CD4-positive, alpha-beta T cell treated with Interleukin-4 for 1 hour (primary cell): ENCODE measurements at regions not wholly inside any gene's neighbourhood (a gene's known extent, or its start where the extent isn't known, plus 50 kb on each side); places are given as distances from the start of the nearest gene placed in this dataset.

ENCODE experiments used
- DNase-seq, 2 donors: peaks; one replicate each; pipeline ENCODE4 v3.0.0-alpha.2; 2020 to 2022

DNA sequence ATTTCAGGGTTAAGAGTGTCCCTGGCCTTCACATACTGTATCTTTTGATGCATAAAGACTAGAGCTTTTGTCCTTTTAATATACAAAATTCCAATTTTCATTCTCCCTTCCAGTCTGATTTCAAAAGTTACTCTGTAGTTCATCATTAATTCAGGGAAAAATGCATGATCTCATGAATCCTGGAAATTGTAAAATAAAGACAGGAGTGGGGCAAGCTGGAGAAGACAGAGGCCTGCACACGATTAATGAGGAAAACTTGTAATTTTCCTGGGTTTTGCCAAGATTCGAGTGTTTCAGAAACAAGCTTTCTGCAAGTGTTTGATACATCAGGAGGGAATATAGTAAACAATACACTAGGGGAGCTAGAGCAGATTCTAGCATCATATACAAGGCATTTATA, 947.9 kb downstream of the FAT4 start:
- no peak for DNase-seq

DNA sequence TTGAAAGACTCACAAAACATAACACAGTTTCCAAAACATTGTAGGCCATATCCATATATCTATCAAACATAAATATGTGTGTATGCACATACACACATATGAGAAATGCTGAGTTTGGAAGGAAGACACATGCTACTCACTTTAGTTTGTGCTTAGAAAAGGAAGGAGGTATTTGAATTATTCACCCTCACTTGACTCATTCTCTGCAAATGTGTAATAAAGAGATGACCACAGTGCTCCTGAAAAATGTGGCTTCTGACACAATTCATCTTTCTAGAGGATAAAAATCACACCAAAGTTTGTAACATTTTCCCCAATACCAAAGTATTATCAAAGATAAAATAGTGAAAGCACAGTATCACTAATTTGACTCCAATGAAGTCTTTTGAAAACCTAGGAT, 950.1 kb downstream of the FAT4 start:
- no peak for DNase-seq

DNA sequence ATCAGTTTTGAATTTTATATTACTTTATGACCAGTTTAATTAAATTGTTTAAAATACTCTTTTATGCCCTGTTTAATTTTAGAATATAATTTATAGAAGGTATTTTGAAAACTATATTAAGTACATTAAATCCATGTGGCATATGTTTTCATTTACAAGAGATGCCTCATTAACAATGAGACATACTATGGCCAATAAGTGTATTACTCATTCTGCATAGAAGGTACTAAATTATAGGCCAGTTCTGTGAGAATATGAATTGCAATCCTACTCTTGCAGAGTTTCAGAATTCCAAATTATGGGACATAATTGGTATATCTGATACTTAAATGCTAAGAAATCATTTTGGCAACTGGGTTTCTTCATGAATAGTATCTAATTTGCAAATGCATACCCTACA, 951.1 kb downstream of the FAT4 start:
- DNase-seq, result no peak

DNA sequence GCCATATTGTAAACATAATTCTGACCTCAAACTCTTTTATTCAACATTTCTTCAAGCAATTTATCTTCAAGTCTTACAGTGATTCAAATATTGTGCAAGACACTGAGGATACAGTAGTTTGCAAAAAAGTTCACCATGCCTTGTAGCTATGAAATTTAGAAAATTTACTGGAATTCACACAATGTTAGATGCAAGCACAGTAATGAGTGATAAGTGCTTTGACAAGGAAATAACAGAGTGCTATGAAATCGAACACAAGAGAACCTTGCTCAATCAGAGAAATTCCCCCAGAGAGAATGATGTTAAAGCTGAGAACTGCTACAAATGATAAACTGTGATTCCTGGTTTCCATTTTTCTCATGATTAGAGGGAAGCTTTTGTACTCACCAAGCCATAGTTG, 952.9 kb downstream of the FAT4 start:
- DNase-seq, result no peak

DNA sequence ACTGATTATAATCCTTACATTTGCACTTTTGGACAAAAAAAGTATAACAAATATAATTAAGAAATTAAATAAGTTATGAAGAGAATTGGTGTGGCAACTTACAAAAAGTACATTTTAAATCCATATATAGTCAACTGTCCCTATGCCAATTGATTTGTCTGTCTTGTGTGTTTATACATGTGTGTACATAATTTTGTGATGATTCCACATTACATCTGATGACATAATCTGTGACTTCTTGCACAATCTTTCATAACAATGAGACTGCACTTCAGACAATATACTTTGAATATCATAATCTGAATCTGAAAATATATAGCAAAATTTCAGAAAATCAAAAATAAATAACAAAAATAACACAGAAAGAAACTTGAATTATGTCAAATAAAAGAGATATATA, 953.4 kb downstream of the FAT4 start:
- DNase-seq, result no peak

DNA sequence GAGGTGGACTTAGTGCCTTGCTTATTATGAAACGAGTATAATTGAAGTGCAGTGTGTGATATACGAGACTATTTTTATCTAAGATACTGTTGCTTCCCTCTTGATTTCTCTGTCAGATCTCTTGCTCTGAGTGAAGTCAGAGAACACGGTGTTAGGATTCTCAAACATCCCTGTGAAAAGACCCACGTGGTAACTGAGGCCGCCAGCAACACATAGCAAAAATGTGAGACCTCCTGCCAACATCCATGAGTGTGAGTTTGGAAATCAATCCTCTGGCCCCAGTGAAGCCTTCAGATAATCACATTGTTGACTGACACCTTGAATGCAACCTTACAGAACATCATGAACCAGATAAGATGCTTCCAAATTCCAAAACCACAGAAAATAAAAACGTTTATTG, 954.4 kb downstream of the FAT4 start:
- DNase-seq, result no peak

DNA sequence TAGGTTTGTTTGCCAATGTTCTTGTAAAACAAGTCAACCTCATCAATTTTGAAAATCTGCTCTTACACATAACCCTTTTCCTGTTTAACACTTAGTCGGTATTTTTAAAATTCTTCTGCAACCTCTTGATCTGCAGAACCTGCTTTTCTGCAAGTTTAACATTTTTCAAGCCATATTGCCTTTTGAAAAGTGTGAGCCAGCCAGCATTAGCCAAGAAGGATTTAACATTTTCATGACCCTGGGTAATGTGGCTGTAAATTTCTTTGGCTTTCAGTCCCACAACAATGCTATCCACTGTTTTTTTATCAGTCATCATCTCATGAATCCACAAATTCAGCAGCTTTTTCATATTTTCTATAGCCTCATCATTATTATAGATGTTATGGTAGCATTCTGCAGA, 956.5 kb downstream of the FAT4 start:
- no peak for DNase-seq

DNA sequence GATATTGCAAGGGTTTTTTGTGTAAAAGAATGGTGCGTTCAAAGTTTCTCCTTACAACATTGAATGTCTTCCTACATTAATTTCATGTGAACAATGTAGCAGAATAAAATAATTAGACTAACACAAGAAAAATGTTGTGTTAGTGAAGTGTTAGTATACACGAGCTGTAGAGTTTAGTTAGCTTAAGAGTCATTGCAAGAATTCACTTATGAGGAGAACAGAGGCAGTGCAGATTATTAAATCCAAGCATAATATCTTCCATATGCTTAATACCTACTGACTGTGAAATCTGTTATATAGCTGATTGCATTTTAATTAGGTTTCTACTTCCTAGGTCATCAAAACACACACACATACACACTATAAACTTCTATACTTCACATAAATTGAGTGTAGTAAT, 959.0 kb downstream of the FAT4 start:
- no peak for DNase-seq

DNA sequence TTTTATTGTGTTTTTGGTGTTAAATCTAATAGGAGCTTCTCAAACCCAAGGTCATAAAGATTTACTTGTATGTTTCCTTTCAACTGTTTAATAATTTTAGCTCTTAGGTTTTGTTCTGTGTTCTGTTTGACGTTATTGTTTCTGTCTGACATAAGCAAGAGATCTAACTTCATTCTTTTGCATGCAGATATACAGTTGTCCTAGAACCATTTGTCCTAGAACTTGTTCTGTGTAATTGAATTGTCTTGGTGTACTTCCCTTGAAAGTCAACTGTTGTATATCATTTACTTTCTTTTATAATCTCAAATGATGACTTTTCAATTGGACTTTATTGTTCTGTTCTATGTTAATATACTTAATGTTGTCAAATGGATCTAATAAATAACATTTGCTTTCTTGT, 977.1 kb downstream of the FAT4 start:
- DNase-seq, result no peak

DNA sequence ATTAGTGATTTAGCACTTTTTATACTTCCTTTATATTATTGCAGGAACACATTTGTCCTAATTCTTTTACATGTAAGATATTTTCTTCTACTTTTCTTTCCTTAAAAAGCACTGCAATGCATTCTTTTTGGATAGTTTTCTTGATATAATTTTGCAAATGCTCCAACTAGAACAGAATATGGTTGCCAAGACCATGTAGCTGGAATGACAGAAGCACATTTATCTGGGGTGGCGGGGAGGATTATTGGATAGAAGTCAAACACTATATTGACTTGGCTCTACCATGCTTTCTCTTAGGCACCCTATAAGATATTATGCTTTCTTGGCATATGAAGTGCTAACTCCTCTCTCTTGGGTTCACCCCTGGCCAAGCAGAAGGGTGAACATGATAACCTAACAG, 983.5 kb downstream of the FAT4 start:
- DNase-seq, result no peak

DNA sequence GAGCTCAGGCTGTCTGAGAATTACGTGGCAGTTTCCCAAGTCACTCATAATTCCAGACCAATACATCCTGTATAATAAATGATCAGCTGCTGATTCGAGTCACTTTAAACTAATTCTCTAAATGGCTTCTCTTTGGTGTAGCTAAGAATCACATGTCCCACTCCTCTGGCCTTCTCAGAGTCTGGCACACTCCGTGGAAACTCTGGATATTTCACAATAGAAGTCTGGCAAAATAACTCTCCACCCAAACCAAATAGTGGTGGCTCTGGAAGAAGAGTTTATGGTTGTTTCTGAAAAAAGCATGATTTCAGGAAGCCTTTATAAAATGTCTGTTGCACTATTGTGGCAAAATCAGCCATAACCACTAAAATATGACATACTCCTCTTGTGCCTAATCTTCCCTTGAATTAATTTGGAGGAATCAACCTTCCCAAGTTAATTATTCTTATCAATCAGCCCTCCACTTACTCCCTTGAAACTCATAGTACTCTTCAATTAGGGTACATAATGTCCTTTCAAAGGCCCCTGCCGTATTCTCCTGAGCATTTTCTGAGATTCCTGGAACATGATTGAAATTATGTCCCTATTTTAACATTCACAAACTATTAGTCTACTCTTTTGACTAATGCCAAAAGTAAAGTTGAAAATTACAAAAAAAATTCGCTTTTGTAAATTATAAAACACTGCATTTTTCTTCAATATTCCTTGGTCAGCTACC, 991.6 kb downstream of the FAT4 start:
- DNase-seq, result no peak

DNA sequence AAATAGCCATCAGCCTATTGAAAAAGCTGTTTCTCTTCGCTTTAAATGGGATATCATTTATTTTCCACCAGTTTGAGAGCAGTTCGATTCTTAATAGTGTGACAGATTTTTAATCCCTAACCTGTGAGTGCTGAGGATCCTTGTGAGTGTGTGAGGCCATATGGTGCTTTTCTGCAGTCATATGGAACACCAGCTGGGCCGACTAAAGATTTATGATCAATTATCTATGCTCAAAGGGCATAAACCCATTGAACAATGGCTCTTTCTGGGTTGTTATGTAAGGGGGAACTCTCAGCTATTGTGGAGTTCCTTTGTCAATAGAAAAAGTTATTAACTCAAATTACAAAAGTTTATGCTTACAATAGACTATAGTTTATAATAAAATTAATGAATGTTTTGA, 1003.6 kb downstream of the FAT4 start:
- DNase-seq, result no peak

DNA sequence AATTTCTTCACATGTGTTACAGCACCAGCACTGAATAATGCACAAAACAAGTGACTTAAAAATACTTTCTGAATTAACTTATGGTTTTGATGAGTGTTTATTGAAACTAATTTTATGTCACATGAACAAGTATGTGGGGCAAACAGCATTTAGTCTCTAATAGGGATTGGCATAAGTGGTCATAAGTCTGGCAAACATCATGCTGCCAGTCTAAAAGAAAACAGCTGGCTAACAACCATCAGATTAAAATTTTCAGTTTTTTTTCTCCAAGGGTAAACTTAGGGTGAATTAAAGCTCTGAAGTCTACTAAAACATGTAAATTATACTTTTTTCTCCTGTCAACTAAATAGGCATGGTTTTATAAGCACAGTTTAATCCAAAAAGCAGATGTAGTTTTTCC, 1014.2 kb downstream of the FAT4 start:
- DNase-seq, result no peak

DNA sequence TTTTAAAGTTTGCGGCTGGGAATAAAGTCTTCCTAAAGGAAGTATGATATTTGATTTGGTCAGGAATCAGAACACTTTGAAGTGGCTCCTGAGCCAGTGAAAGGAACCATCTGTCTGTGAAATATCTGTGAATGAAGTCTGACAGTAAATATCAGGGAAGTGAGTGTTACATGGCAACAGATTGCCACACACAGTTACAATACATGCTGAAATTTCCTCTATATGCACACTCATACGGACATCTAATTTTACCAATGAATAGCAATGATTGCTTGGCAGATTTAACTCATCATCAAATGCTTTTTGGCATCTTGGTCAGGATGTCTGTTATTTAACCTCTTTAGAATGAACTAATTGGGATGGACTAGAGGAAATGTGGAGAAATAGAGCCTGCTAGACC, 1023.8 kb downstream of the FAT4 start:
- no peak for DNase-seq

DNA sequence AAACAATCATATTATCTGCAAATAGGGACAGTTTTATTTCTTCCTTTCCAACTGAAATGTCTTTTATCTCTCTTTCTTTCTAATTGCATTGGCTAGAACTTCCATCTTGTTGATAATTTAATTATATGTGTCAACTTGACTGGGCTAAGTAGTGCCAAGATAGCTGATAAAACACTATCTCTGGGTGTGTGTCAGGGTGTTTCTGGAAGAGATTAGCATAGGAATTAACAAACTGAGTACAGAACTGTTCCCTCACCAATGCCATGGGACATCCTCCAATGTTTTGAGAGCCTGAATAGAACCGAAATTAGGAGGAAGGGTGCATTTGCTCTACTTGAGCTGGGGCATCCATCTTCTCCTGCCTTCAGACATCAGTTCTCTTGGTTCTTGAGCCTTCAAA, 1027.2 kb downstream of the FAT4 start:
- no peak for DNase-seq

DNA sequence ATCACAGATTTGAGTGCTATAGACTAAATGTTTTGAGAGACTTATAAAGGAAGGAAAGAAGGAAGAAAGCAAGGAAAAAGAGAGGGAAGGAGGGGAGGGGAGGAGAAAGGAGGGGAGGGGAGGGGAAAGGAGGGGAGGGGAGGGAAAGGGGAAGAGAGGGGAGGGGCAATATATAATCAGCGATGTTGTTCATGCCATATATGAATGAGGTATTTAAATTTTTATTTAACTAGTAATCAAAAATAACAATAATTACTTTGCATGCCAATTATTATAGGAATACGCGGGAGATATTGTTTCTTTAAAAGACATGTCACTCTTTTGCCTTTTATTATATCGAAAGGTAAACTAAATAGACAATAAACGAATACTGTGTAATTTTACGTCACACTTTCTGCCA, 1029.7 kb downstream of the FAT4 start:
- no peak for DNase-seq

DNA sequence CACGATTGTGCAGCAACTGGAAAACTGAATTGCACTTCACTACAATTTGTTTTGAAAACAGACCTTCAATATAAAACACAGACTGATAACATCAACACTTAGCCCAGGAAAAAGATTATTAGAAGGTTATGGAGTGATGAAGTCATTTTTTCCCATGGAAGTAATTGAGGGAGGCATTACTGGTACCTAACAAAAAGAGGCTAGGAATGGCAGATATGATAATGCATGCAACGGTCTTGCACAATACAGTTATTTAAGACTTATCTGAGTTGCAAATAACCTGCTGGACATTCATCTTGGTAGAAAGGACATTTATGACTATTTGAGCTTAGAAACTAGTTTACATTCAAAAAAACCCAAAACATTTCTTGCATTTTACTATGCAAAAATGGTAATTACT, 1031.9 kb downstream of the FAT4 start:
- DNase-seq, result no peak

DNA sequence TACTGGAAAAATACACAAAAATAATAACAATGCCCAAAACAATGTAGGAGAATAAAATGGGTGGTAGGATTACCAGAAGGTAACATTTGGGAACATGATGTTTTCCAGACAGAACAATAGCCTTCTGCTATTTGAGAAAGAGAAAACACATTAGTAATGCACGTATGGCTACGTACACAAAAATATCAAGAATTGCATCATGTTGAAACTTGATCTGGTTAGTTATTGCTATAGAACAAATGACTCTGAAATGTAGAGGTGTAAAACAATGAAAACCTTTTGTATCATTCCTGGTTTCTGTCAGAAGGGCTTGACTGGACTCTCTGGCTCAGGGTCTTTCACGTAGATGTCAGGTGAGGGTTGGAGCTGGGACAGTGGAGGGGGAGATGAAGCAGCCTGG, 1040.0 kb downstream of the FAT4 start:
- DNase-seq, result no peak

DNA sequence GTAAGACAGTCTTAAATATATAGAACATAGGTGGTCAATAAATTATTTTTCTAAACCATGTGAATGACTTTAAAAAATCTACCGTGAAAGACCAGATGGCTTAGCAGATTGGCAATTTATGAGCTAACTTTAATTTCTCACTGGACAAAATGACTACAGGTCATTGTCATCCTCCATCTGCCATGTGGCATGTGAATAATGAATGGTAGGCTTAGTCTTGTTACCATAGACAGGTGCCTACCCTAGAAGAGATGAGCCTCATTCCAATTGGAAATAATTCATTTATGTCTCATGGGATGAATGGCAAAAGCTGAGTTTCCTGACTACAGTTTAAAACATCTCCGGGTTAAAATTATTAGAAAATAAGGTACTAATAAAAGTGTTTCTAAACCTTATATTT, 1043.3 kb downstream of the FAT4 start:
- no peak for DNase-seq

DNA sequence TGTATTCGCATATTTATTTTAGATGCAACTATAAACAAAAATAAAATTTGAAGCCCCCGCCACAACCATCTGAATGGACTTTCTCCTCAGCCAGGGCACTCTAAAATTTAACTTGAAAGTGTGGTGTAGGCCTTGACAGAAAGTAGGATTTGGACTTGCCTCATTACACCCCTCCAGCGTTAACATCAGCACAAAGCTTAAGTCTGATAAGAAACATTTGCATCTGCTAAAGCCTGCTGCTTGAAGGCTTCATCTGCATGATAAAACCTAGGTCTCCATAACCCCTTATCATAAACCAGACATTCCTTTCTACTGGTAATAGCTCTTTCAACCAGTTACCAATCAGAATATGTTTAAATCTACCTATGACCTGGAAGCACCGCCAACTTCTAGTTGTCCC, 1046.5 kb downstream of the FAT4 start:
- no peak for DNase-seq

DNA sequence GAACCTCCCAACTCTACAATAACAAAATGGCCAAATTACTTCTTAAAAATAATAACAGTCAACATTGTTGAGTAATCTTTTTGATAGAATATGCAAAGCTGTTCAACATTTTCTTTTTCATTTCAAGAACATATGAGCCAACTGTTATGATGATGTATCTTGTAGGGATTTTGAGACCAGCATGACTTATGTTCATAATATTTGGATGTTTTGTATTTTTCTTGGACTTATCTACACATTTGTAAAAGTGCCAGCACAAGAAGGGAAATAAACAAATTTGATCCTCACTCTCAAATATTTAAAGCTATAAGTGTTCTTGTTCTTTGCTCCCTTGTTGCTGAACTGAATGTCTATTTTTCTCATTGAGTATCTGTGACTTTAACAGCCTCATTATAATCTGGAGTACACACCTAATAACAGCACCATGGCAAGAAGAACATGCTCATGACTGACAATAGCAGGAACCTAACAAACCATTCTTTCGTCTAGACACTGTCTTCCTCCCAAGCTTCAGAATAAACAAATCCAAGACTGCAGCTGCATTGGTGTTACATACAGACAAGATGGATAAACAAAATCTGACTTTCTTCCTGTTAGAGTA, 1049.7 kb downstream of the FAT4 start:
- DNase-seq, result no peak

DNA sequence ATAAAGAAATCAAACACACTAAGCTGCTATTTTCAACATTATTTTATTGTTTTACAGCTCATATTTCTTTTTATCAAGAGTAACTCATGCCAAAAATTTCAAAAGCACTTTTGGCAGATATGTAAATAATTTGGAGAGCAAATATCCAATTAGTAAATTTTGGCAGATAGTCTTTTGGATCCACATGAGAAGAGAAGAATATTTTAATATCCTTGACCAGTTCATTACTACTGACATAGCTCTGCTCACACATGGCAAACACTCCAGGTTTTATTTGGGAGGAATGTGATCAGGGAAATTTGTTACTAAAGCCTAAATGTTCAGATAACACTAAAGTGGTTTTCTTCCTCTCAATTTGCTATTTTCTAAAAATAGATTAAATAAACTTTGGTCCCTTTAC, 1054.3 kb downstream of the FAT4 start:
- DNase-seq, result no peak

DNA sequence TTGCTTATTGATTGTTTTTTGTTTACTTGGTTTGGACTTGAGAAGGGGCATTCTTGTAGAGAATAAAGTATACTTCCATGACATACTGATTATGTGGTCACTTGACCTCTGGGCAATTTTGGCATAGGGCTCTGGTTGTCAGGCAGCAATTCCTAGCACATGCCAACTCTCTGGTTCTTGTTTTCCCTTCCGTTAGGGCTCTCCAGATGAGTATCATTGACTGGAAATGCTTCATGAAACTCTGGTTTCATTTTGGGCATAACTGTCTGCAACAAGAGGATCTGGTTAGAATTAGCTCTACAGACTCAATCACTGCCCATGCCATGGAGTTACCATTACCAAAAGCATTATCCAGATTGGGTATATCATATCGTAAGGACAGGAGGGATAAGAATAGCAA, 1057.9 kb downstream of the FAT4 start:
- no peak for DNase-seq

DNA sequence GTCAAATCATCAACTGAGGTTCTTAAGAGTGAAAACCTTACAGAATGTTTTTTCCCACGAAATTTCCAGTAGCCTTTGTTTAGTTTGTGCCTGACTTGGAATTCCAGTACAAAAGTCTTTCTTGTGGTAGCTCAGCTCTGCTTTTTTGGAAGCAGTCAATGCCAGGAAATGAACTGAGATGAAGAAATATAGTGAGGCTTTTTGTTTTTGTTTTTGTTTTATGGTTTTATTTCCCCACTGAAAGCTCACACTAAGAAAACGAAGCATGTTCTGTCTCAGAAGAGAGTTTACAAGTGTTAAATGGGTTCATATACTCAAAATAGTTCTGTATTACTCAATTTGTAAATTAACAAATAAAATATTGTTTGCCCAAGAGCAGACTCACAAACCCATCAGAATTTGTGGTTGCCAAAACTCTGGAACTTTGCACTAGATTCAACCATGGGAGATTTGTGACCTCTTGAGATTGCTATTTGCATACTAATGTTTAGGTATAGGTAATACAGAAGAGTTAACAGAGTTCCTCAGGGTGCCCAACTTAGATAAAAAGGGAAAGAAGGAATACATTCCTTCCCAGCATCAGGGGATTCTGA, 1060.8 kb downstream of the FAT4 start:
- DNase-seq, result no peak

DNA sequence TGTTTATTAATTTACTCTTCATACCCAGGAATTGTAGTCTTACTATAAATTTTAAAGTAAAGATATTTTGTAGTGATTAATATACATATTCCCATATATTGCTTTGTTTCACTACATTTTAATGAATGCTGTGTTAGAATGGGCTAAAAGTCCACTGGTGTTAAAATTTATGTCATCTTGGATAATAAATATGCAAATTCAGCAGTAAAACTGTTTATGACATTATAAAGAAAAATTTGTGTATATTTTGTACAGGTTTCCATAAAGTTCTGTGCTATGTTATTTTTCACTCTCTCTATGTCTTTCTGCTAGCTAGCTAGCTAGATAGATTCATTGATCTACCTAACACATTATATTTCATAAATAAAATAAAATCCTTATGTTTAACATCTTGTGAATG, 1071.2 kb downstream of the FAT4 start:
- no peak for DNase-seq
